HL-60 (cell line): ENCODE measurements at regions not wholly inside any gene's neighbourhood (a gene's known extent, or its start where the extent isn't known, plus 50 kb on each side); places are given as distances from the start of the nearest gene placed in this dataset.

Experiments
- DNase-seq, 2 experiments: peaks; one replicate each; pipeline ENCODE4 v3.0.0-alpha.2; 2010 to 2020; ENCODE audit warnings: low read depth in 1 of 2, low spot score in 1 of 2
- H3K27ac ChIP-seq: fragments of 250-450 bp; sonication (Bioruptor Pico); replicated peaks from 2 replicates; pipeline ENCODE4 v1.5.1; 2020; ENCODE audit warnings: mild to moderate bottlenecking, moderate library complexity
- H3K27me3 ChIP-seq: fragments of 250-450 bp; sonication (Bioruptor Pico); 2 replicates; pipeline ENCODE4 v1.5.1; 2021; ENCODE audit warnings: mild to moderate bottlenecking, moderate library complexity; ENCODE audit not compliant: insufficient read depth, poor library complexity, severe bottlenecking
- H3K4me3 ChIP-seq: replicated peaks from 2 replicates; pipeline ENCODE4 v1.5.1; 2011; ENCODE audit warnings: mild to moderate bottlenecking, control low read depth, low read length; ENCODE audit not compliant: insufficient read depth
- GABPA ChIP-seq: IDR thresholded peaks from 2 replicates; pipeline ENCODE4 v1.6.1; 2012; ENCODE audit warnings: low read depth
- POLR2AphosphoS5 ChIP-seq: IDR thresholded peaks from 2 replicates; pipeline ENCODE4 v1.6.1; 2012; ENCODE audit warnings: low read depth
- REST ChIP-seq: IDR thresholded peaks from 2 replicates; pipeline ENCODE4 v1.6.1; 2012; ENCODE audit warnings: low read depth; ENCODE audit not compliant: insufficient replicate concordance
- SPI1 ChIP-seq: IDR thresholded peaks from 2 replicates; pipeline ENCODE4 v1.6.1; 2012; ENCODE audit warnings: low read depth, mild to moderate bottlenecking, borderline replicate concordance
- TF ChIP-seq, protein P1 (sequence below): IDR thresholded peaks from one replicate; pipeline ENCODE4 v1.5.1; 2011; ENCODE audit warnings: low read length, control low read depth, inconsistent platforms; ENCODE audit not compliant: insufficient read depth

DNA sequence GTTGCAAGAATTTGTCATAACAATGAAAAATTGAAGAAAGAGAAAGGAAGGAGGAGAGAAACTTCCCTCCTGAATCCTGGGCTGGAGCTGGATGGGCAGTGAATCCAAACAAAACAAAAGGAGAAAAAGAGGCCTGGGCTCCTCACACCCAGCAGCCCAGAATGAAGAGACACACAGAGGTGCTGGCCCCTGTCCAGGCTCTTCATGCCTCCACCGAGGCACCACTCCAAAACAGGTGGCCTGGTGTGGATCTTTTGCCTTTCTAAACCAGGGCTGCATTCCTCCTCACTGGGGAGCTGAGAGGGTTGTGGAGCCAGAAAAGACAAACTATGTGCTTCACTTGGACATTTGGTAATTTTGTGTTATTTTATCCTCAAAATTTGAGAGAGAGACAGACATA is 76.0 kb downstream of the FAM124B start:
- H3K27me3 ChIP-seq: peaks cover 7% of the 10 kb centered on the region
- DNase-seq: no peak
- no peak overlapping the region for H3K4me3 ChIP-seq
- TF ChIP-seq SPI1 (no peak), REST (no peak), POLR2AphosphoS5 (no peak), GABPA (no peak)
- TF ChIP-seq, protein P1, sequence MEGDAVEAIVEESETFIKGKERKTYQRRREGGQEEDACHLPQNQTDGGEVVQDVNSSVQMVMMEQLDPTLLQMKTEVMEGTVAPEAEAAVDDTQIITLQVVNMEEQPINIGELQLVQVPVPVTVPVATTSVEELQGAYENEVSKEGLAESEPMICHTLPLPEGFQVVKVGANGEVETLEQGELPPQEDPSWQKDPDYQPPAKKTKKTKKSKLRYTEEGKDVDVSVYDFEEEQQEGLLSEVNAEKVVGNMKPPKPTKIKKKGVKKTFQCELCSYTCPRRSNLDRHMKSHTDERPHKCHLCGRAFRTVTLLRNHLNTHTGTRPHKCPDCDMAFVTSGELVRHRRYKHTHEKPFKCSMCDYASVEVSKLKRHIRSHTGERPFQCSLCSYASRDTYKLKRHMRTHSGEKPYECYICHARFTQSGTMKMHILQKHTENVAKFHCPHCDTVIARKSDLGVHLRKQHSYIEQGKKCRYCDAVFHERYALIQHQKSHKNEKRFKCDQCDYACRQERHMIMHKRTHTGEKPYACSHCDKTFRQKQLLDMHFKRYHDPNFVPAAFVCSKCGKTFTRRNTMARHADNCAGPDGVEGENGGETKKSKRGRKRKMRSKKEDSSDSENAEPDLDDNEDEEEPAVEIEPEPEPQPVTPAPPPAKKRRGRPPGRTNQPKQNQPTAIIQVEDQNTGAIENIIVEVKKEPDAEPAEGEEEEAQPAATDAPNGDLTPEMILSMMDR: no peak
- H3K27ac ChIP-seq: no peak overlapping the region

DNA sequence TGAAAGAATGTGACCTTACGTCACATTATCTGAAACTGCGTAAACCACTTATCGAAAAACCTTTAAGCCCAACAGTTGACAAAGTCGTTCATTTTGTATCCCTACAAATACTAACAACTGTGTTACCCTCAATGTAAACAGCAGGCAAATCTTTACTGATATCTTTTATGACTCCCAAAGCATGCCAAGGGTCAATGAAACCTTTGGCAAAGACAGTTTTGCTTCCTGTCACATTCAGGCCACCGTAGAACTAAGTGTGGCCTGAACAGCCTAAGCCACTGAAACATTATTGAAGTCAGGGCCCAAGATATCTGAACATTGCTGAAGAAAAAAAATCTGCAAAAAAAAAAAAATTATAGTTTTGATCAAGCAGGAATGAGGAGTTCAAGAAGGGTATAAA is 77.3 kb downstream of the FAM124B start:
- Histone ChIP-seq H3K27ac (no peak overlapping the region), H3K27me3 (peaks cover 7% of the 10 kb centered on the region), H3K4me3 (no peak overlapping the region)
- TF ChIP-seq POLR2AphosphoS5 (no peak), GABPA (no peak), SPI1 (no peak), REST (no peak)
- TF ChIP-seq, protein P1: no peak
- DNase-seq: no peak

DNA sequence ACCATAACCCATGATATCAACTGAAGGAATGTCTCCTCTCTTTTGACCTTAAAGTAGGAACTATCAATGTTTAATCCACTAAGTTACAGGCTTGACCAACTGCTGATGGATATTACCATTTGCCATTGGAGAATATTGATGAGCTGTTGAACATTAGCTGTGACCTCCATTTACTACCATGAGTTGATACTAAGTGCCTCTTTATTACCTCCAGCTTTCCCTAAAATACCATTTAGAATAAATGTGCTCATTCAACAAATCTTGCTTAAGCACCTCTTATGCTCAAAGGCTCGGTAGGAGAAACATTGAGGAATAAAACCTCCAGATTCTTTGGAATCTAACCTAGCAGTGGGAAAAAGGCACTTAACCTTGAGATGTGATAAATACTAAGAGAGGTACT is 81.2 kb downstream of the FAM124B start:
- Histone ChIP-seq H3K4me3 (no peak overlapping the region), H3K27me3 (peaks cover 4% of the 10 kb centered on the region), H3K27ac (no peak overlapping the region)
- TF ChIP-seq REST: no peak
- no peak for DNase-seq

- H3K4me3 ChIP-seq: no peak overlapping the region
- TF ChIP-seq GABPA: no peak
- TF ChIP-seq POLR2AphosphoS5: no peak
- TF ChIP-seq SPI1: no peak
- TF ChIP-seq, protein P1: no peak
- TF ChIP-seq REST: no peak
Measured at GRCh38 chr2:224319750-224320149, 82.2 kb downstream of the FAM124B start.

More at GRCh38 chr2:224319750-224320149, 82.2 kb downstream of the FAM124B start:
- H3K27ac ChIP-seq: no peak overlapping the region
- DNase-seq: no peak
- peaks cover 4% of the 10 kb centered on the region for H3K27me3 ChIP-seq
